PC-3 (cell line): ENCODE measurements at regions not wholly inside any gene's neighbourhood (a gene's known extent, or its start where the extent isn't known, plus 50 kb on each side); places are given as distances from the start of the nearest gene placed in this dataset.
"Not testable (repeated sequence)": the region's sequence is repeated elsewhere in the genome, so short reads cannot be mapped to it uniquely, and the experiment has no call there.

ENCODE experiments used
- ATAC-seq: fragments of 200-7000 bp; cut with Tn5 transposase; 2 replicates; pipeline ENCODE4 v1.9.1; 2020; ENCODE audit warnings: mild to moderate bottlenecking, moderate library complexity
- BruUV-seq: library from RNA; stranded (reverse); fragments of 400-500 nt; replicated peaks from 2 replicates; lab custom pipeline; 2021; lab: Mats Ljungman, UMichigan
- CTCF ChIA-PET: fragments of 300-600 bp; sonication (Branson Sonifier 250); formaldehyde crosslinking; loops from one replicate; lab custom pipeline; 2022; ENCODE audit warnings: antibody characterized with exemption; lab: Charles Lee
- POLR2A ChIA-PET: fragments of 300-600 bp; sonication (Branson Sonifier 250); formaldehyde crosslinking; loops from one replicate; lab custom pipeline; 2022; ENCODE audit warnings: antibody characterized with exemption; ENCODE audit not compliant: unreplicated experiment; lab: Charles Lee
- DNase-seq: peaks from one replicate; pipeline ENCODE4 v3.0.0-alpha.2; 2015
- H2AFZ ChIP-seq: fragments of 300-600 bp; sonication (generic); 2 replicates; pipeline ENCODE4 v1.6.0; 2016; ENCODE audit warnings: antibody characterized with exemption, low read length
- H3F3A ChIP-seq: fragments of 300-600 bp; sonication (generic); one replicate; pipeline ENCODE4 v1.6.0; 2017; ENCODE audit warnings: antibody characterized with exemption, low read length, control low read depth, mild to moderate bottlenecking; ENCODE audit not compliant: unreplicated experiment
- H3K27ac ChIP-seq: fragments of 300-600 bp; sonication (generic); 2 replicates; pipeline ENCODE4 v1.5.1; 2016; ENCODE audit warnings: mild to moderate bottlenecking, low read length
- H3K27me3 ChIP-seq: fragments of 300-600 bp; sonication (generic); 2 replicates; pipeline ENCODE4 v1.6.1; 2016; ENCODE audit warnings: low read length, mixed read lengths
- H3K36me3 ChIP-seq: fragments of 300-600 bp; sonication (generic); 2 replicates; pipeline ENCODE4 v1.6.1; 2016; ENCODE audit warnings: low read depth, mixed run types, low read length, mixed read lengths
- H3K4me1 ChIP-seq: fragments of 300-600 bp; sonication (generic); 2 replicates; pipeline ENCODE4 v1.5.1; 2016; ENCODE audit warnings: low read length; ENCODE audit not compliant: insufficient read depth
- H3K4me2 ChIP-seq: fragments of 300-600 bp; sonication (generic); 2 replicates; pipeline ENCODE4 v1.6.0; 2016; ENCODE audit warnings: low read length
- H3K4me3 ChIP-seq: fragments of 300-600 bp; sonication (generic); 2 replicates; pipeline ENCODE4 v1.5.1; 2016; ENCODE audit warnings: mild to moderate bottlenecking, low read length, mixed read lengths
- H3K79me2 ChIP-seq: fragments of 300-600 bp; sonication (generic); 2 replicates; pipeline ENCODE4 v1.6.1; 2017; ENCODE audit warnings: low read length, mixed read lengths
- H3K9ac ChIP-seq: fragments of 300-600 bp; sonication (generic); 2 replicates; pipeline ENCODE4 v1.6.0; 2016; ENCODE audit warnings: mild to moderate bottlenecking, low read length
- H3K9me2 ChIP-seq: fragments of 300-600 bp; sonication (generic); replicated peaks from 2 replicates; pipeline ENCODE4 v1.6.1; 2016; ENCODE audit warnings: mixed run types, low read length, mixed read lengths
- H3K9me3 ChIP-seq: fragments of 300-600 bp; sonication (generic); 2 replicates; pipeline ENCODE4 v1.6.1; 2016; ENCODE audit warnings: low read length, mixed read lengths
- H4K20me1 ChIP-seq: fragments of 300-600 bp; sonication (generic); 2 replicates; pipeline ENCODE4 v1.6.1; 2016; ENCODE audit warnings: low read length, mixed read lengths
- CTCF ChIP-seq: fragments of 300-600 bp; sonication (generic); conservative IDR thresholded peaks from 2 replicates; pipeline ENCODE4 v1.5.1; 2017; ENCODE audit warnings: antibody characterized with exemption, low read depth, mild to moderate bottlenecking, low read length
- EZH2 ChIP-seq: fragments of 300-600 bp; sonication (generic); IDR thresholded peaks from one replicate; pipeline ENCODE4 v1.6.1; 2017; ENCODE audit warnings: antibody characterized with exemption, mild to moderate bottlenecking, low read length; ENCODE audit not compliant: unreplicated experiment
- EZH2phosphoT487 ChIP-seq: fragments of 300-600 bp; sonication (generic); IDR thresholded peaks from 2 replicates; pipeline ENCODE4 v1.6.1; 2018; ENCODE audit warnings: mild to moderate bottlenecking, antibody characterized with exemption, low read length, borderline replicate concordance
- intact Hi-C: fragments of 100-400 bp; cut with micrococcal nuclease; formaldehyde crosslinking; loops from 2 replicates; pipeline ENCODE4 v1.9.0; 2023

DNA sequence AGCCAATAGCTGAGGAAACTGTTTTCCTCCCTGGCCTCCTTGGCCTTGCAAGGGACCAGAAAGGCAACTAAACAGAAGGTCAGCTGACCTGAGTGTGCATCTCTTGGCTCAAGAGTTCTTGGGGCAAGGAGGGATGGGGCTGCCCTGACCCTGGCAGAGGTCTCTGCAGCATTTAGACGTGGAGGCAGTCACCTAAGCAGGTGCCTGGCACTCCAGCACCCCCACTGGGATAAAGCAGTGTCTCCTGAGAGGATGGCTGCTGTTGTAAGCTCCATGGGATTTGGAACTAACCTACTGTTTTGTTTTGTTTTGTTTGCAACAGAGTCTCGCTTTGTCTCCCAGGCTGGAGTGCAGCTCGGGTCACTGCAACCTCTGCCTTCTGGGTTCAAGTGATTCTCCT, 185.2 kb downstream of the TBC1D2B start:
- H2AFZ ChIP-seq: no peak overlapping the region
- no peaks in the 10 kb centered on the region for H3K9me3 ChIP-seq
- H3K4me1 ChIP-seq: no peaks in the 10 kb centered on the region; the same call in 1 of the 2 replicates
- no peaks in the 10 kb centered on the region for H3K27me3 ChIP-seq
- H3K4me3 ChIP-seq: no peak overlapping the region
- TF ChIP-seq CTCF (no peak), EZH2phosphoT487 (no peak), EZH2 (no peak)
- intact Hi-C loops: no loop called here
- no peak for ATAC-seq
- H3K9ac ChIP-seq: no peak overlapping the region
- BruUV-seq: no TSS peak
- ChIA-PET POLR2A (no interaction called here), CTCF (no interaction called here)
- no peaks in the 10 kb centered on the region for H3K36me3 ChIP-seq
- H3K27ac ChIP-seq: no peak overlapping the region
- H3K79me2 ChIP-seq: no peaks in the 10 kb centered on the region
- DNase-seq: no peak
- no peak overlapping the region for H3K4me2 ChIP-seq
- H4K20me1 ChIP-seq: no peaks in the 10 kb centered on the region
- no peaks in the 10 kb centered on the region for H3K9me2 ChIP-seq
- H3F3A ChIP-seq: no peaks in the 10 kb centered on the region

DNA sequence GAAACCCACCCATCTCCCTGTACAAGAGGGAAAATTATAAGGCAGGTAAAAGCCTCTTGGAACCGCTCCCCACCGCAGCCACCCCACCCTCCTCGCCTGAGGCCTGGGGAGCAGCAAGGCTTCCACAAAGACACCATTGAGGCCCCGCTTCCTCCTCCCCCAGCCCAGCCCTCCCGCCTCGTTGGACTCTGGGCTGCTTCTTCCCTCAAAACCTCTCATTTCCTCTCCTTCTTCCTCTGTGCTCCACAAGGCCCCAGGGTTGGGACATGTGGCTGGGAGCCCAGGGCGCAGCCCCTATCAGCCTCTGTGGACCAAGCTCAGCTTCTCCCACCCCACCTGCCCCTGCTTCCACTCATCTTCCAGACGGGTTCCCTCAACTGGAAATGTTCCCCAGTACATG, 185.6 kb downstream of the TBC1D2B start:
- DNase-seq, POLR2A ChIA-PET, H3K4me1 ChIP-seq, H3K27ac ChIP-seq, H3K9me3 ChIP-seq, H3K36me3 ChIP-seq, H2AFZ ChIP-seq, H3K9me2 ChIP-seq, H3K27me3 ChIP-seq, H3K79me2 ChIP-seq, intact Hi-C loops, H3K9ac ChIP-seq, ATAC-seq, H3K4me2 ChIP-seq, CTCF ChIA-PET, H3F3A ChIP-seq, H4K20me1 ChIP-seq, H3K4me3 ChIP-seq, BruUV-seq: not testable (repeated sequence)

GRCh38 chr15:77890911-77891801, 186.4 kb downstream of the TBC1D2B start:
- H2AFZ ChIP-seq, H3K79me2 ChIP-seq, H3K27me3 ChIP-seq, H3F3A ChIP-seq, H4K20me1 ChIP-seq, H3K4me2 ChIP-seq, POLR2A ChIA-PET, H3K4me3 ChIP-seq, ATAC-seq, intact Hi-C loops, H3K9ac ChIP-seq, H3K4me1 ChIP-seq, H3K27ac ChIP-seq, DNase-seq, H3K36me3 ChIP-seq, H3K9me3 ChIP-seq, H3K9me2 ChIP-seq, BruUV-seq, CTCF ChIA-PET: not testable (repeated sequence)

- BruUV-seq, H3K9me3 ChIP-seq, H2AFZ ChIP-seq, H3K4me2 ChIP-seq, H3K9ac ChIP-seq, H3K4me1 ChIP-seq, POLR2A ChIA-PET, DNase-seq, H3K36me3 ChIP-seq, CTCF ChIA-PET, H3F3A ChIP-seq, H3K4me3 ChIP-seq, H3K79me2 ChIP-seq, intact Hi-C loops, H3K9me2 ChIP-seq, ATAC-seq, H3K27me3 ChIP-seq, H4K20me1 ChIP-seq, H3K27ac ChIP-seq: not testable (repeated sequence)
These were observed 187.4 kb downstream of the TBC1D2B start for GRCh38 chr15:77889828-77890725.
